ENCODE measurements at regions not wholly inside any gene's neighbourhood (a gene's known extent, or its start where the extent isn't known, plus 50 kb on each side); places are given as distances from the start of the nearest gene placed in this dataset.

GRCh38 chr5:57795203-57795602, 312.6 kb upstream of the ACTBL2 start:
- DNase-seq (ENCODE audit: low read depth), result no peak

GRCh38 chr5:57791875-57792274, 309.3 kb upstream of the ACTBL2 start:
- no peak for DNase-seq (ENCODE audit: low read depth)

GRCh38 chr5:57785946-57786345, 303.3 kb upstream of the ACTBL2 start:
- DNase-seq (ENCODE audit: low read depth), result no peak

GRCh38 chr5:57784121-57784520, 301.5 kb upstream of the ACTBL2 start:
- DNase-seq (ENCODE audit: low read depth), result no peak

GRCh38 chr5:57783693-57784092, 301.1 kb upstream of the ACTBL2 start:
- no peak for DNase-seq (ENCODE audit: low read depth)

GRCh38 chr5:57780961-57781325, 298.3 kb upstream of the ACTBL2 start:
- no peak for DNase-seq (ENCODE audit: low read depth)

GRCh38 chr5:57780306-57780960, 297.8 kb upstream of the ACTBL2 start:
- no peak for DNase-seq (ENCODE audit: low read depth)

- no peak for DNase-seq (ENCODE audit: low read depth)
Measured at GRCh38 chr5:57779383-57780223, 297.0 kb upstream of the ACTBL2 start.

GRCh38 chr5:57778501-57779091, 296.0 kb upstream of the ACTBL2 start:
- DNase-seq (ENCODE audit: low read depth), result no peak

- no peak for DNase-seq (ENCODE audit: low read depth)
Measured at GRCh38 chr5:57777174-57777581, 294.6 kb upstream of the ACTBL2 start.

- DNase-seq (ENCODE audit: low read depth), result no peak
Measured at GRCh38 chr5:57776035-57776434, 293.4 kb upstream of the ACTBL2 start.

- DNase-seq (ENCODE audit: low read depth), result no peak
Measured at GRCh38 chr5:57774439-57774838, 291.8 kb upstream of the ACTBL2 start.

- DNase-seq (ENCODE audit: low read depth), result no peak
Measured at GRCh38 chr5:57772512-57772911, 289.9 kb upstream of the ACTBL2 start.

- DNase-seq (ENCODE audit: low read depth), result no peak
Measured at GRCh38 chr5:57770039-57770438, 287.4 kb upstream of the ACTBL2 start.

GRCh38 chr5:57768745-57769144, 286.1 kb upstream of the ACTBL2 start:
- no peak for DNase-seq (ENCODE audit: low read depth)

GRCh38 chr5:57764479-57765089, 282.0 kb upstream of the ACTBL2 start:
- DNase-seq (ENCODE audit: low read depth), result no peak

- no peak for DNase-seq (ENCODE audit: low read depth)
Measured at GRCh38 chr5:57761513-57761912, 278.9 kb upstream of the ACTBL2 start.

- peak; percentile 54 for DNase-seq (ENCODE audit: low read depth)
Measured at GRCh38 chr5:57754616-57755015, 272.0 kb upstream of the ACTBL2 start.

GRCh38 chr5:57753446-57753845, 270.8 kb upstream of the ACTBL2 start:
- DNase-seq (ENCODE audit: low read depth), result no peak

GRCh38 chr5:57751710-57752109, 269.1 kb upstream of the ACTBL2 start:
- peak; percentile 54 for DNase-seq (ENCODE audit: low read depth)

- DNase-seq (ENCODE audit: low read depth), result no peak
Measured at GRCh38 chr5:57750891-57751290, 268.3 kb upstream of the ACTBL2 start.

- no peak for DNase-seq (ENCODE audit: low read depth)
Measured at GRCh38 chr5:57750282-57750681, 267.7 kb upstream of the ACTBL2 start.

- DNase-seq (ENCODE audit: low read depth), result peak; percentile 53
Measured at GRCh38 chr5:57749396-57749795, 266.8 kb upstream of the ACTBL2 start.

Data from stromal cell of bone marrow (primary cell).